Neural cell (in vitro differentiated cells): ENCODE measurements at regions not wholly inside any gene's neighbourhood (a gene's known extent, or its start where the extent isn't known, plus 50 kb on each side); places are given as distances from the start of the nearest gene placed in this dataset.

Experiments used
- H2AFZ ChIP-seq: fragments of 200-600, 300-800 bp; sonication (generic), shearing (Covaris generic); 2 replicates; pipeline ENCODE4 v1.6.0; 2014; ENCODE audit warnings: low read depth, mild to moderate bottlenecking, antibody characterized with exemption, low read length, moderate library complexity
- H3F3A ChIP-seq: fragments of 200-600 bp; shearing (Covaris generic); 2 replicates; pipeline ENCODE4 v1.6.1; 2016; ENCODE audit warnings: mild to moderate bottlenecking, moderate library complexity, mixed read lengths, antibody characterized with exemption, low read length; ENCODE audit not compliant: insufficient read depth, poor library complexity, severe bottlenecking
- H3K27ac ChIP-seq: fragments of 200-600, 300-800 bp; sonication (generic), shearing (Covaris generic); 2 replicates; pipeline ENCODE4 v1.5.1; 2014; ENCODE audit warnings: mild to moderate bottlenecking, low read length, moderate library complexity
- H3K27me3 ChIP-seq: fragments of 300-800, 200-600 bp; sonication (generic), shearing (Covaris generic); 2 replicates; pipeline ENCODE4 v1.6.0; 2014; ENCODE audit warnings: mild to moderate bottlenecking, low read depth, low read length, moderate library complexity; ENCODE audit not compliant: insufficient read depth
- H3K36me3 ChIP-seq: fragments of 300-800, 200-600 bp; sonication (generic), shearing (Covaris generic); 2 replicates; pipeline ENCODE4 v1.5.1; 2014; ENCODE audit warnings: mild to moderate bottlenecking, antibody characterized with exemption, low read length, moderate library complexity; ENCODE audit not compliant: insufficient read depth
- H3K4me2 ChIP-seq: fragments of 300-800, 200-600 bp; sonication (generic), shearing (Covaris generic); 2 replicates; pipeline ENCODE4 v1.6.0; 2014; ENCODE audit warnings: mild to moderate bottlenecking, low read length
- H3K4me3 ChIP-seq: fragments of 300-800, 200-600 bp; sonication (generic), shearing (Covaris generic); 2 replicates; pipeline ENCODE4 v1.5.1; 2014; ENCODE audit warnings: mild to moderate bottlenecking, low read length, moderate library complexity
- H3K79me2 ChIP-seq: fragments of 200-600 bp; shearing (Covaris generic); replicated peaks from 2 replicates; pipeline ENCODE4 v1.6.0; 2014; ENCODE audit warnings: mild to moderate bottlenecking, low read length, moderate library complexity; ENCODE audit not compliant: insufficient read depth
- H3K9ac ChIP-seq: fragments of 300-800, 200-600 bp; sonication (generic), shearing (Covaris generic); 2 replicates; pipeline ENCODE4 v1.6.1; 2016; ENCODE audit warnings: mild to moderate bottlenecking, low read length, mixed read lengths
- H3K9me2 ChIP-seq: fragments of 200-600 bp; shearing (Covaris generic); 2 replicates; pipeline ENCODE4 v1.6.1; 2016; ENCODE audit warnings: mild to moderate bottlenecking, low read length, mixed read lengths; ENCODE audit not compliant: insufficient read depth
- H3K9me3 ChIP-seq: fragments of 200-600, 300-800 bp; sonication (generic), shearing (Covaris generic); 2 replicates; pipeline ENCODE4 v1.6.1; 2016; ENCODE audit warnings: mild to moderate bottlenecking, mixed run types, low read length, moderate library complexity, mixed read lengths
- H4K20me1 ChIP-seq: fragments of 200-600 bp; shearing (Covaris generic); 2 replicates; pipeline ENCODE4 v1.6.1; 2016; ENCODE audit warnings: mild to moderate bottlenecking, mixed run types; ENCODE audit not compliant: insufficient read depth
- CTCF ChIP-seq: fragments of 450-650 bp; IDR thresholded peaks from 2 replicates; pipeline ENCODE4 v1.5.1; 2014; ENCODE audit warnings: antibody characterized with exemption, mild to moderate bottlenecking, moderate library complexity; ENCODE audit not compliant: poor library complexity, severe bottlenecking
- EP300 ChIP-seq: fragments of 450-650 bp; conservative IDR thresholded peaks from 2 replicates; pipeline ENCODE4 v1.6.1; 2014; ENCODE audit warnings: antibody characterized with exemption, mild to moderate bottlenecking, moderate library complexity; ENCODE audit not compliant: poor library complexity, severe bottlenecking
- EZH2 ChIP-seq: fragments of 200-600, 300-800 bp; shearing (Covaris generic), sonication (generic); IDR thresholded peaks from 2 replicates; pipeline ENCODE4 v1.6.1; 2014; ENCODE audit warnings: antibody characterized with exemption, low read length, borderline replicate concordance, mild to moderate bottlenecking; ENCODE audit not compliant: insufficient read depth, poor library complexity, severe bottlenecking
- MXI1 ChIP-seq: fragments of 450-650 bp; conservative IDR thresholded peaks from 2 replicates; pipeline ENCODE4 v1.6.1; 2014; ENCODE audit warnings: antibody characterized with exemption, mild to moderate bottlenecking; ENCODE audit not compliant: poor library complexity, severe bottlenecking
- POLR2AphosphoS5 ChIP-seq: IDR thresholded peaks from 2 replicates; pipeline ENCODE4 v1.6.1; 2012
- RAD21 ChIP-seq: fragments of 450-650 bp; conservative IDR thresholded peaks from 2 replicates; pipeline ENCODE4 v1.6.1; 2014; ENCODE audit warnings: antibody characterized with exemption, mild to moderate bottlenecking, moderate library complexity
- SMC3 ChIP-seq: fragments of 450-650 bp; conservative IDR thresholded peaks from 2 replicates; pipeline ENCODE4 v1.6.1; 2014; ENCODE audit warnings: antibody characterized with exemption, mild to moderate bottlenecking, moderate library complexity; ENCODE audit not compliant: poor library complexity
- TAF1 ChIP-seq: IDR thresholded peaks from 2 replicates; pipeline ENCODE4 v1.6.1; 2012; ENCODE audit warnings: low read depth
- TF ChIP-seq, protein P1 (sequence below): IDR thresholded peaks from 2 replicates; pipeline ENCODE4 v1.6.1; 2012; ENCODE audit warnings: borderline replicate concordance

GRCh38 chr16:87180069-87180468, 137.1 kb downstream of the C16orf95 start:
- Histone ChIP-seq H3K79me2 (no peaks in the 10 kb centered on the region), H2AFZ (no peak overlapping the region)

DNA sequence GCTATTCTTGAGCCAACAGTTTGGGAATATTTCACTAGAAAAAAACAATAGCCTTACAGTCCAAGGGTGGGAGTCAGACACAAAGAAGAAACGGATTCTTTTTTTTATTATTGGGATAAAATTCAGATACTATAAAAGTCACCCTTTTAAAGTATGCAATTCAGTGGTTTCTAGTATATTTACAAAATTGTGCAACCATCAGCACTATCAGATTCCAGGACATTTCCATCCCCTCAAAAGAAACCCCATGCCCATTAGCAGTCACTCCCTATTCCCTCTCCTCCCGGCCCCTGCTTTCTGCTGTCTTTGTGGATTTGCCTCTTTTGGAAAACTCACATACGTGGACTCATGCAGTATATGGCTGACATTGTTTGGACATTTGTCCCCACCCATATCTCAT, 134.4 kb downstream of the C16orf95 start:
- H3K27ac ChIP-seq: no peak overlapping the region
- no peaks in the 10 kb centered on the region for H4K20me1 ChIP-seq
- H3K79me2 ChIP-seq: no peaks in the 10 kb centered on the region
- H3K27me3 ChIP-seq: no peaks in the 10 kb centered on the region
- H2AFZ ChIP-seq: no peak overlapping the region
- H3K36me3 ChIP-seq: no peaks in the 10 kb centered on the region
- H3K9ac ChIP-seq: no peak overlapping the region
- no peak overlapping the region for H3K4me3 ChIP-seq
- TF ChIP-seq EP300: no peak
- no peak overlapping the region for H3K4me2 ChIP-seq
- no peaks in the 10 kb centered on the region for H3K9me3 ChIP-seq
- no peaks in the 10 kb centered on the region for H3F3A ChIP-seq
- H3K9me2 ChIP-seq: no peaks in the 10 kb centered on the region

More at GRCh38 chr16:87180069-87180468, 137.1 kb downstream of the C16orf95 start:
- Histone ChIP-seq H3K4me2 (no peak overlapping the region), H3K9me2 (no peaks in the 10 kb centered on the region), H4K20me1 (no peaks in the 10 kb centered on the region), H3K4me3 (no peak overlapping the region), H3K9ac (no peak overlapping the region), H3K27me3 (no peaks in the 10 kb centered on the region), H3K36me3 (no peaks in the 10 kb centered on the region), H3K9me3 (no peaks in the 10 kb centered on the region), H3F3A (no peaks in the 10 kb centered on the region), H3K27ac (no peak overlapping the region)
- TF ChIP-seq EP300 (no peak), SMC3 (no peak), CTCF (no peak), POLR2AphosphoS5 (no peak), RAD21 (no peak), EZH2 (no peak), TAF1 (no peak), MXI1 (no peak)
- TF ChIP-seq, protein P1, sequence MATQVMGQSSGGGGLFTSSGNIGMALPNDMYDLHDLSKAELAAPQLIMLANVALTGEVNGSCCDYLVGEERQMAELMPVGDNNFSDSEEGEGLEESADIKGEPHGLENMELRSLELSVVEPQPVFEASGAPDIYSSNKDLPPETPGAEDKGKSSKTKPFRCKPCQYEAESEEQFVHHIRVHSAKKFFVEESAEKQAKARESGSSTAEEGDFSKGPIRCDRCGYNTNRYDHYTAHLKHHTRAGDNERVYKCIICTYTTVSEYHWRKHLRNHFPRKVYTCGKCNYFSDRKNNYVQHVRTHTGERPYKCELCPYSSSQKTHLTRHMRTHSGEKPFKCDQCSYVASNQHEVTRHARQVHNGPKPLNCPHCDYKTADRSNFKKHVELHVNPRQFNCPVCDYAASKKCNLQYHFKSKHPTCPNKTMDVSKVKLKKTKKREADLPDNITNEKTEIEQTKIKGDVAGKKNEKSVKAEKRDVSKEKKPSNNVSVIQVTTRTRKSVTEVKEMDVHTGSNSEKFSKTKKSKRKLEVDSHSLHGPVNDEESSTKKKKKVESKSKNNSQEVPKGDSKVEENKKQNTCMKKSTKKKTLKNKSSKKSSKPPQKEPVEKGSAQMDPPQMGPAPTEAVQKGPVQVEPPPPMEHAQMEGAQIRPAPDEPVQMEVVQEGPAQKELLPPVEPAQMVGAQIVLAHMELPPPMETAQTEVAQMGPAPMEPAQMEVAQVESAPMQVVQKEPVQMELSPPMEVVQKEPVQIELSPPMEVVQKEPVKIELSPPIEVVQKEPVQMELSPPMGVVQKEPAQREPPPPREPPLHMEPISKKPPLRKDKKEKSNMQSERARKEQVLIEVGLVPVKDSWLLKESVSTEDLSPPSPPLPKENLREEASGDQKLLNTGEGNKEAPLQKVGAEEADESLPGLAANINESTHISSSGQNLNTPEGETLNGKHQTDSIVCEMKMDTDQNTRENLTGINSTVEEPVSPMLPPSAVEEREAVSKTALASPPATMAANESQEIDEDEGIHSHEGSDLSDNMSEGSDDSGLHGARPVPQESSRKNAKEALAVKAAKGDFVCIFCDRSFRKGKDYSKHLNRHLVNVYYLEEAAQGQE: no peak

- no peaks in the 10 kb centered on the region for H4K20me1 ChIP-seq
- no peaks in the 10 kb centered on the region for H3K79me2 ChIP-seq
- H3K27me3 ChIP-seq: no peaks in the 10 kb centered on the region
- no peak overlapping the region for H3K4me2 ChIP-seq
- H3K9ac ChIP-seq: no peak overlapping the region
- H3K4me3 ChIP-seq: no peak overlapping the region
- H3K36me3 ChIP-seq: no peaks in the 10 kb centered on the region
- no peaks in the 10 kb centered on the region for H3F3A ChIP-seq
- no peak overlapping the region for H3K27ac ChIP-seq
- H2AFZ ChIP-seq: no peak overlapping the region
- H3K9me3 ChIP-seq: no peaks in the 10 kb centered on the region
- H3K9me2 ChIP-seq: no peaks in the 10 kb centered on the region
- TF ChIP-seq RAD21 (no peak), TAF1 (no peak), CTCF (no peak), POLR2AphosphoS5 (no peak), EZH2 (no peak), SMC3 (no peak), EP300 (no peak), MXI1 (no peak)
- TF ChIP-seq, protein P1: no peak
Observed at GRCh38 chr16:87183647-87184046, 133.5 kb downstream of the C16orf95 start.
